ENCODE measurements at regions not wholly inside any gene's neighbourhood (a gene's known extent, or its start where the extent isn't known, plus 50 kb on each side); places are given as distances from the start of the nearest gene placed in this dataset.

DNA sequence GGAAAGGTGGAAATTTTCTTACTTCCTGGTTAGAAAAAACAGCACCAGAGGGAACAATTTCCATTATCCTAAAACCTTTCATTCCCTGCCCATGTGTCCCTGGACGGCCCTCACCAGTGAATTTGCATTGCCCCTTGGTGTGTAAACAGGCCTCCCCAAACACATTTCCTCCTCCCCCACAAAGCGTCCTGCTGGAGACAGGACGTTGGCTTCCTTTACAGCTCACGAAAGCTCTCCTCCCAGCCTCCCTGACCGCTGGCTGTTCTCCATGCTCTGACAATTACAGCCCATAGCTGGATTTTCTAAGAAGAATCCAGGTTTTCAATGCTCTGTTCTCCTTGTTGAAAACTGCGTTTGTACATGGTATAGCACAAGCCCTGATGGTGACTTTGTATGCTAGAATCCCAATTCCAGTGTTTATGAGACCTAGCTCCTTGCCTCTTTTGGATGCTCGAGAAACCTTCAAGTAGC, 724.2 kb upstream of the CELF2 start:
- H3K36me3 Mint-ChIP-seq, result no peaks in the 10 kb centered on the region
- no peak overlapping the region for H3K4me3 Mint-ChIP-seq
- no peak overlapping the region for H3K27ac Mint-ChIP-seq
- H3K27me3 Mint-ChIP-seq, result no peaks in the 10 kb centered on the region
- no peaks in the 10 kb centered on the region for H3K4me1 Mint-ChIP-seq
- no peaks in the 10 kb centered on the region for H3K9me3 Mint-ChIP-seq
- no peak for DNase-seq
- POLR2A ChIA-PET, result no interaction called here
- ATAC-seq (ENCODE audit: low read depth), result no peak

DNA sequence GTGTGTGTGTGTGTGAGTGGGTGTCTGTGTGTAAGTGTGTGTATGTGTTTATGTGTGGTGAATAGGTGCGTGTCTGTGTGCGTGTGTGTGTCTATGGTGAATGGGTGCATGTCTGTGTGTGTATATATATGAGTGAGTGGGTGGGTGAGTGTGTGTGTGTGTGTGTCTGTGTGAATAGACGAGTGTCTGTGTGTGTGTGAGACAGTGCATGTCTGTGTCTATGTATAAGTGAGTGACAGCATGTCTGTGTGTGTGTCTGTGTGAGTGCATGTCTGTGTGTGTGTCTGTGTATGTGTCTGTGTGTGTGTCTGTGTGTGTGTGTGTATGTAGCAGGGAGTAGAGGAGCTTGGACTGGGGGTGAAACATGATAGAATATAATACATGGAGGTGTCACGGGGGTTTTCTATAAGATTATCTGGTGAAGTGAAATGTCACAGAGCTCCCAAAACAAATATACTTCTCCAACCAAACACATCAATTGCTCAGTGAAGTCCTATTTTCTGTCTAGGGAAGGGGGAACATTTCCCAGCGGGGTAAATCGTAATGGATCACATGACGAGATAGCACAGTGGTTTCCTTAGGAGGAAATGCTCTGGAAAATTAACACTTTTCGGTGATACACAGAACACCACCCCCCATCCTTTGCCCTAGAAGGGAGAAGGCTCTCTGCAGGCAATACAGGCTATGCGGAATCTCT, 723.3 kb upstream of the CELF2 start:
- H3K9me3 Mint-ChIP-seq, result no peaks in the 10 kb centered on the region
- H3K4me1 Mint-ChIP-seq, result no peaks in the 10 kb centered on the region
- DNase-seq (no peak), ATAC-seq (ENCODE audit: low read depth) (no peak)
- H3K4me3 Mint-ChIP-seq, result no peak overlapping the region
- H3K27me3 Mint-ChIP-seq, result no peaks in the 10 kb centered on the region
- POLR2A ChIA-PET, result no interaction called here
- H3K27ac Mint-ChIP-seq, result no peak overlapping the region
- no peaks in the 10 kb centered on the region for H3K36me3 Mint-ChIP-seq

DNA sequence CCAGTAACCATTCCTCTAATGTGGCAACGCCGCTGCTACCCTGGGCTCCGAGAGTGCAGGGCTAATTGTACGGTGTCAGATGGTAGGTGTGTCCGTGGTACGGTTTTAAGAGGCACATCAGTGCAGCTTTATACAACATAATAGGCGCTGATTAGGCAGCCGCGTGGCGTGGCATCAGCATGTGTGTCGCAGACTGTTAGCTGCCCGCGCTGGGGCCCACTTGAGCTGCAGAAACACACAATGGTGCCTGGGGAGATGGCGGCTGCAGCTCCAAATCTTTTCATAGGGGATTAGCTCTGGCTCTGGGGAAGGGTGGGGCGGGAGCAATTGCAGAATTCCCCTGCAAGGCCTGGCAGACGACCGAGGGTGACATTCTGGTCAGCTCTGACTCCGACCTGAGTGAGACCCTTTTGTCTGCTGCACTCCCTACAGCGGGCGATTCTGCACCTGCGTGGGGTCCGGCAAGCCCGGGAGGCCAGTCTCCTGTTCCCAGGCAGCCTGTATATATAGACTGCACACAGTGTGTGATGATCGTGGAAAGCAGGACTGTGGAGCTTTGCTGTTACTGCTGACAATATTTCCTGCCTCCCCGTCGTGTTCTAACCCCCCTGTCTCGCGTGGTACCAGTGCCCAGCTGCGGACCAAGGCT, 722.7 kb upstream of the CELF2 start:
- Mint-ChIP-seq H3K4me3 (no peak overlapping the region), H3K27me3 (no peaks in the 10 kb centered on the region), H3K9me3 (no peaks in the 10 kb centered on the region), H3K36me3 (no peaks in the 10 kb centered on the region), H3K27ac (no peak overlapping the region), H3K4me1 (no peaks in the 10 kb centered on the region)
- no peak for ATAC-seq (ENCODE audit: low read depth)
- no peak for DNase-seq
- POLR2A ChIA-PET, result no interaction called here

DNA sequence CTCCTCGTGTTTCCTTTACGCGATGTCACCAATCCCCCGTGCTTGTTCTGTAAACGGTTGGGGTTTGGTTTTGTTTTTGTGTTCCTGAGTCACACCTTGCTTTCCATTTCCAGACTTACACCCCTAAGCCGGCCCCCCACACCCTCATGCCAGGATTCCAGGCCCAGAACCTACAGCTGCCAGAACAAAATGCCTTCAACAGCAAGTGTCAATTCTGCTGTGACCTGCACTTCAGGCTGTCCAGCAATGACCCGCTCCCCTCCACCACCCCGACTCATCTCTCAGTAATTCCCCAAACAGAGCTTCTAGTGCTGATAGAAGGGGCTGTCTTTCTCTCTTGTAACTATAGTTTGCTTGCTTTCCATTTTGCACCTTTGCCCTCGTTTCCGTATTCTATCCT, 722.1 kb upstream of the CELF2 start:
- Mint-ChIP-seq H3K27me3 (no peaks in the 10 kb centered on the region), H3K27ac (no peak overlapping the region), H3K4me1 (no peaks in the 10 kb centered on the region), H3K4me3 (no peak overlapping the region), H3K9me3 (no peaks in the 10 kb centered on the region), H3K36me3 (no peaks in the 10 kb centered on the region)
- POLR2A ChIA-PET, result no interaction called here
- DNase-seq (no peak), ATAC-seq (ENCODE audit: low read depth) (no peak)

DNA sequence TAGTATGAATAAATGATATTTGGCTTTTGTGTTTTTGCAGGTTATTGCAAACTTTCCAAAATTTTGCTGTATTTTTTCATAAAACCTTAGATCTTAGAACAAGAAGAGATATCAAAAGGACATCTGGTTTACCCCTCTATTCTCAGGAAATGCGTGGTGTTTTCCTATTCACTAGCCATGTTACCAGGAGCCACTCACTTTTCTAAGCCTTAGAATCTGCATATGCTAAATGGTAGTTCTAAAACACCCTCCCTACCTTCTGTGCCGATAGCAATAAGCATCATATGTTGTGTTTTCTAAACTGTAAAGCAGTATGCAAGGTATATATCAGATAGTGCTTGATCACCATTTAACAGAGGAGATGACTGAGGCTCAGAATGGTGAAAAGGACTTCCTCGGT, 715.0 kb upstream of the CELF2 start:
- DNase-seq (no peak), ATAC-seq (ENCODE audit: low read depth) (no peak)
- H3K9me3 Mint-ChIP-seq, result no peaks in the 10 kb centered on the region
- peaks cover 2% of the 10 kb centered on the region for H3K27me3 Mint-ChIP-seq
- POLR2A ChIA-PET, result no interaction called here
- H3K27ac Mint-ChIP-seq, result no peak overlapping the region
- H3K4me1 Mint-ChIP-seq, result no peaks in the 10 kb centered on the region
- H3K4me3 Mint-ChIP-seq, result no peak overlapping the region
- H3K36me3 Mint-ChIP-seq, result no peaks in the 10 kb centered on the region

DNA sequence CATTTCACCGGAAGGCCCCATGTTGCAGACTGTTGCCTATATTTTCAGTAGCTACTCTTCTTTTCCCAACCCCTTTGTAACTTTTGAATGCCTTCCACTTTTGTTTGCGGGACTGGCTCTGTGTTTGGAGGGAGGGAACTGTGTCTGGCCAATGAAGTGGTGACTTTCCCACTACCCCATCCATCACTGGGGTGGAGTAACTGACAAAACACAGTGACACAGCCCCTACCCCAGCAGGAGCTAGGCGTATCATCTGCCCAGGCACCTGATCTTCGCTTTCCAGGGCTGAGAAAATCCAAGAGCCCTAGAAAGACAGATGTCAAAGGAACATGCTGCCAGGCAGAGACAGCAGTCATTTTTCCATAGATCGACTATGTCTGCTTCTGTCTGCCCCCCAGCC, 710.6 kb upstream of the CELF2 start:
- Mint-ChIP-seq H3K27me3 (peaks cover 2% of the 10 kb centered on the region), H3K9me3 (no peaks in the 10 kb centered on the region), H3K4me1 (no peaks in the 10 kb centered on the region), H3K36me3 (no peaks in the 10 kb centered on the region), H3K27ac (no peak overlapping the region), H3K4me3 (no peak overlapping the region)
- ATAC-seq (ENCODE audit: low read depth), result no peak
- POLR2A ChIA-PET, result no interaction called here
- no peak for DNase-seq

DNA sequence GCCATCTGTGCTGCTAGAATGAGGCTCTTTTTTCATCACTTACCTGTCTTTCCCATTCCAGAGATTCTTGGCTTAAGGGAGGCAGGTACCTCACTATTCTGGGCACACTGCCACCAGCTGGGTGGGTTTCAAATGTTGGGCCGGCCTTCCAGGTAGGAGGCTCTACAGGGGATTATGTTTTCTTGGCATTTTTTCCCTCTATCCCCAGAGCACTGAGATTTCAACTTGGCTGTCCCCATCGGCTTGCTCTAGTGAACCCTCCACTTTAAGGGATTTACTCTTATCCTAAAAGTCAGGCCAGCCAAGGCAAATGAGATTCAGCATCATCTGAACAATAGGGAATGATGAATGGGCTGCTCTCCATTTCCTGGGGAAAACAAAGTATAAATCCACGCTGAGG, 710.1 kb upstream of the CELF2 start:
- no peaks in the 10 kb centered on the region for H3K4me1 Mint-ChIP-seq
- H3K9me3 Mint-ChIP-seq, result no peaks in the 10 kb centered on the region
- H3K27ac Mint-ChIP-seq, result no peak overlapping the region
- DNase-seq (no peak), ATAC-seq (ENCODE audit: low read depth) (no peak)
- peaks cover 2% of the 10 kb centered on the region for H3K27me3 Mint-ChIP-seq
- no peak overlapping the region for H3K4me3 Mint-ChIP-seq
- H3K36me3 Mint-ChIP-seq, result no peaks in the 10 kb centered on the region
- POLR2A ChIA-PET, result no interaction called here

DNA sequence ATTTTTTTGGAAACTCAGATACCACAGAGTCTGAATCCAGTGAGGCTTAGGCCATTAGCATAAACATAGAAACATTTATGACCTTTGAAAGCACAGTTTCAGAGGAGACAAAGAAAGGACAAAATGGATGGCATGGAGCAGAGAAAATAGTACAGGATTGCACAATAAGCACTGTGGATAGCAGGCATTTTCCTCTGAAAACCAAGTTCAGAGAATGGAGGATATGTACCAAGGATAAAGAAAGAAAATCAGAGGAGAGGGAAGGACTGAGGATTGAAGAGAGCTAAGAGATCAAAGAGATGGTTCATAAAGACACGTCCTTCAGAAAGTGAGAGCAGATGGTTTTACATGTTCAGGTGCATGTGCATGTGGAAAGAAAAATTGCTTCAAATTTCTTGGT, 707.2 kb upstream of the CELF2 start:
- DNase-seq, result no peak

DNA sequence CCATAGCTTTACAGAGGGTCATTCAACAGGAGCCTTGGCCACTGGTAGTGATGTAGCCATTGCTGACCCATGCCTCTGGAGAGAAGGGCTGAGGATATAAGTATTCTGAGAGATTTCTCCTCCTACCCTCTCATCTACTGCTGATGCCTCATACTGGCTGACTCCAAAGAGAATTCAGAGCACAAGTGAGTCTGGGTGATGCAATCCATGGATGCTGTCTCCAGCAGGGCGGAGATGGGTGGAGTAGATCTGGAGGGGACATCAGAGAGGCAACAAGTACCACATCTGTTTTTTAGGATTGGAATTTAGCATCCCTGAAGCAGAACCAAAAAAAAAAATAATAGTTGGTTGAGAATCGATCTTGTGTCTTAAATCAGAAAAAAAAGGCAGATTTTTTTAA, 705.7 kb upstream of the CELF2 start:
- H3K36me3 Mint-ChIP-seq, result no peaks in the 10 kb centered on the region
- no peaks in the 10 kb centered on the region for H3K9me3 Mint-ChIP-seq
- ATAC-seq (ENCODE audit: low read depth) (no peak), DNase-seq (no peak)
- no peaks in the 10 kb centered on the region for H3K27me3 Mint-ChIP-seq
- H3K4me1 Mint-ChIP-seq, result no peaks in the 10 kb centered on the region
- POLR2A ChIA-PET, result no interaction called here
- no peak overlapping the region for H3K27ac Mint-ChIP-seq
- H3K4me3 Mint-ChIP-seq, result no peak overlapping the region

More for the DNA sequence above, 707.2 kb upstream of the CELF2 start:
- H3K27ac Mint-ChIP-seq, result no peak overlapping the region
- H3K4me1 Mint-ChIP-seq, result no peaks in the 10 kb centered on the region
- no peaks in the 10 kb centered on the region for H3K27me3 Mint-ChIP-seq
- H3K4me3 Mint-ChIP-seq, result no peak overlapping the region
- POLR2A ChIA-PET, result no interaction called here
- no peaks in the 10 kb centered on the region for H3K9me3 Mint-ChIP-seq
- ATAC-seq (ENCODE audit: low read depth), result no peak
- H3K36me3 Mint-ChIP-seq, result no peaks in the 10 kb centered on the region

DNA sequence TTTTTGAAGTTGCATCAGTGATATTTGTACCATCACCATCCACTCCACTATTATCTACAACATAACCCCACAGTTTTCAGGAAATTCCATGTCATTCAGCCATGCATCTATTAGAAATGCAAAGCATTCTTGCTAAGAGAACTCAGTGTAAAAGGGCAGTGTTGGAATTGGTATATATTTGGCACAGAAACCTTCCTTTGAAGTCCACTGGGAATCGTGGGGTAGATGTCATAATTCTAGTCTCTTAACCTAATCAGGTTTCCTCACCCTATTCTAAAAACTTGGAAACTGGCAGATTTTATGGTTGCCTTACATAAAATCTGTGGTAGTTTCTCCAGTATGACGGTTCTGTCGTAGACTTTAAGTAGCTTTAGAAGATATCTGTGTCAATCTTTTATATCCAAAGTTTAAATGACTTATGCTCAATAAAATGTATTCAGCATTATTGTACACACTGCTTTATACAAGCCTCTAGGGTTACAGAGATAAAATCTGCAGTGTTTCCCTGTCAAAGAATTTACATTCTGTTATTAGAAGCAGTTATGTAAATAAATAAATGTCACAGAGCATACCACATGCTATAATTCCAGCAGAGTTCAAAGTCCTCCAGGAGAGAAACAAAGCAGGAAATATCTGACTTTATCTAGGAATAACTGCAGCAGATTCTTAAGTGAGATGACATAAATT, 704.4 kb upstream of the CELF2 start:
- Mint-ChIP-seq H3K9me3 (no peaks in the 10 kb centered on the region), H3K4me3 (no peak overlapping the region), H3K4me1 (no peaks in the 10 kb centered on the region), H3K27ac (no peak overlapping the region), H3K36me3 (no peaks in the 10 kb centered on the region), H3K27me3 (no peaks in the 10 kb centered on the region)
- ATAC-seq (ENCODE audit: low read depth) (no peak), DNase-seq (no peak)
- POLR2A ChIA-PET, result no interaction called here

DNA sequence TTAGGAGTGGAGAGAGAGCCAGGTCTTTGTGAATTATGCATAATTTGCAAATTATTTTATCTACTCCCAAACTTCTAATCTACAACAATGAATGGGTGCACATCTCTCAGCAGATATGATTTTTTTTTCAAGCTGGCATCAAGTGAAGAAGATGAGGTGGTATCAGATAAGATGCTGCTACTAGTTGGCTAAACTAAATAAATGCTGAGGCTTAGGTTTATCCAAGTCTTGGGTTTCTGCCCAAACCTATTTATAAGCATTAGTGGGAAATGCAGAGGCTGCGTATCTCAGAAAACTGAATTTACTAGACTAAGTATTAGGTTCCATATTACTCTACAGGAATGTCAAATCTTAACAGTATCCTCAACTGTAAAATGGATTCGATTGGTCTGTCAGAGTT, 703.0 kb upstream of the CELF2 start:
- H3K9me3 Mint-ChIP-seq, result no peaks in the 10 kb centered on the region
- DNase-seq (no peak), ATAC-seq (ENCODE audit: low read depth) (no peak)
- POLR2A ChIA-PET, result no interaction called here
- H3K4me1 Mint-ChIP-seq, result no peaks in the 10 kb centered on the region
- H3K27me3 Mint-ChIP-seq, result no peaks in the 10 kb centered on the region
- H3K36me3 Mint-ChIP-seq, result no peaks in the 10 kb centered on the region
- no peak overlapping the region for H3K27ac Mint-ChIP-seq
- H3K4me3 Mint-ChIP-seq, result no peak overlapping the region

DNA sequence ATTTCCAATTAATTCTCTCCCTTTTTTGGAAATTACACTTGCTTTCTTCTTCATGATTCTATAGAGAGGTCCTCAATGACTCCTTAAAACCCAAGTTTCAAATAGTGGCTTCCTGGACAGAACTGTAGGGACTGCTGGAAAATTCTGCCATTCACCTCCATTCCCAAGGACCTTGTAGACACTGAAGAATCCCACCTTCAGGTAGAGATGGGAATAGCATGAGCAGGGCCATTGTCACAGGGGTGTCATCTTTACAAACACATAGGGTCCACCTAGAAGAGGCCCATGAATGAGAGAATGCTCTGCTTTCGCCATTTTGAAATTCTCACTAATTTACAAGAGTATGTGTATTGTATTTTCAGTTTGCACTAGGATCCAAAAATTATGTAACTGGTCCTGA, 701.7 kb upstream of the CELF2 start:
- Mint-ChIP-seq H3K27ac (no peak overlapping the region), H3K4me1 (no peaks in the 10 kb centered on the region), H3K36me3 (no peaks in the 10 kb centered on the region), H3K9me3 (no peaks in the 10 kb centered on the region), H3K27me3 (no peaks in the 10 kb centered on the region), H3K4me3 (no peak overlapping the region)
- DNase-seq (no peak), ATAC-seq (ENCODE audit: low read depth) (no peak)
- POLR2A ChIA-PET, result no interaction called here

DNA sequence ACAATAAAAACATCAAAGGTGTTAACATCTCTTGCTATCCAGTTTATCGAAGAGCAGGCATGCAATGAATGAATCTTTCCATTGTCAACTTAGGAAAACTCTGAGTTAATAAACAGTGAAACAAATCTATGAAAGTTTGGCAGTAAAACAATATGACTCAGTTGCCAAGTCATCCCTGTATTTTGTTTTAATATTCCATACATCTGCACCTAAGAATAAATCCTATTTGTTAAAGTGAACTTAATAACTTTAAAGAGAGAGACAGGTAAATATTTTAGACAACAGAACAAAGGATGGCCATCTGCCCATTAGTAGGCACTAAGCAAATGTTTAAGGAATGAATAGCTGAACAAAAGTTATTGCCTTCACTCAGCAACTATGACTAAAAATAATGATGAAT, 700.5 kb upstream of the CELF2 start:
- Mint-ChIP-seq H3K27me3 (no peaks in the 10 kb centered on the region), H3K9me3 (no peaks in the 10 kb centered on the region), H3K36me3 (no peaks in the 10 kb centered on the region), H3K4me1 (no peaks in the 10 kb centered on the region), H3K4me3 (no peak overlapping the region), H3K27ac (no peak overlapping the region)
- ATAC-seq (ENCODE audit: low read depth) (no peak), DNase-seq (no peak)
- POLR2A ChIA-PET, result no interaction called here

DNA sequence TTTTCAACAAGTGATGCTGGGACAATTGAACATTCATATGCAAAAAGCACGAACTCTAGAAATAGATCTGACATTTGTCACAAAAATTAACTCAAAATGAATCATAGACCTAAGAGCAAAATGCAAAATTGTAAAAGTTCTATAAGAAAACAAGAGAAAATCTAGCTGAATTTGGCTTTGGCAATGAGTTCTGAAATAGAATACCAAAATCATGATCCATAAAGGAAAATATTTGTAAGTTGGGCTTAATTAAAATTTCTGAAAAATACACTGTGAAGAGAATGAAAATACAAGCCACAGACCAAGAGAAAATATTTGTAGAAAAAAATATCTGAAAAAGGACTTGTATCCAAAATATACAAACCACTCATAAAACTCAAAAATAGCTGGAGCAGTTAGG, 698.8 kb upstream of the CELF2 start:
- Mint-ChIP-seq H3K36me3 (no peaks in the 10 kb centered on the region), H3K27ac (no peak overlapping the region)

More for the DNA sequence above, 698.8 kb upstream of the CELF2 start:
- DNase-seq (no peak), ATAC-seq (ENCODE audit: low read depth) (no peak)
- POLR2A ChIA-PET, result no interaction called here
- Mint-ChIP-seq H3K27me3 (no peaks in the 10 kb centered on the region), H3K4me3 (no peak overlapping the region), H3K4me1 (no peaks in the 10 kb centered on the region), H3K9me3 (no peaks in the 10 kb centered on the region)

All from activated naive CD8-positive, alpha-beta T cell treated with anti-CD3 and anti-CD28 coated beads, Interleukin-2, amount 10 ng/mL, durations not matched to agents 7 days and 5 days (primary cell).